Astrocyte (in vitro differentiated cells and primary cell): ENCODE measurements at regions not wholly inside any gene's neighbourhood (a gene's known extent, or its start where the extent isn't known, plus 50 kb on each side); places are given as distances from the start of the nearest gene placed in this dataset.
"Not testable (repeated sequence)": the region's sequence is repeated elsewhere in the genome, so short reads cannot be mapped to it uniquely, and the experiment has no call there.

Source experiments
- EZH2 ChIP-seq: IDR thresholded peaks from 2 replicates; pipeline ENCODE4 v1.6.1; 2012; ENCODE audit warnings: mild to moderate bottlenecking, low read length, inconsistent platforms; ENCODE audit not compliant: insufficient read depth
- TF ChIP-seq, protein P1 (sequence below): IDR thresholded peaks from 2 replicates; pipeline ENCODE4 v1.5.1; 2011; ENCODE audit warnings: low read depth, mild to moderate bottlenecking, inconsistent platforms, low read length, moderate library complexity; ENCODE audit not compliant: insufficient read depth

DNA sequence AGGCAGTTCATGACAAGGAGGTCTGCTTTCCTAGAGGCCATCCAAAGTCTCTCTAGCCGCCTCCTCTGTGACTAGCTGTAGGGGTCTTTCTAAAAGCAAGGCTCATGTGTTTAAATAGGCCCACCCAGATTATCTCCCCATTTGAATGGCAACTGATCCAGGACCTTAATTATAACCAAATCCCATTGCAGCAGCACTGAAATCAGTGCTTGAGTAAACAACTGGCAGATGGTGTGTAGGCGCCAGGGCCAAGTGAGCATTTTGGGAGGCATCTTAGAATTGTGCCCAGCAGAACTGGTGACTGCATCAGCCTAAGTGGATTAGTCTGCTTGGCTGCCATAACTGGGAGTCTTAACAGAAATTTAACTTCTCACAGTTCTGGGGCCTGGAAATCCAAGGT lies 77.8 kb downstream of the ATP6V0E2 start:
- TF ChIP-seq, protein P1, sequence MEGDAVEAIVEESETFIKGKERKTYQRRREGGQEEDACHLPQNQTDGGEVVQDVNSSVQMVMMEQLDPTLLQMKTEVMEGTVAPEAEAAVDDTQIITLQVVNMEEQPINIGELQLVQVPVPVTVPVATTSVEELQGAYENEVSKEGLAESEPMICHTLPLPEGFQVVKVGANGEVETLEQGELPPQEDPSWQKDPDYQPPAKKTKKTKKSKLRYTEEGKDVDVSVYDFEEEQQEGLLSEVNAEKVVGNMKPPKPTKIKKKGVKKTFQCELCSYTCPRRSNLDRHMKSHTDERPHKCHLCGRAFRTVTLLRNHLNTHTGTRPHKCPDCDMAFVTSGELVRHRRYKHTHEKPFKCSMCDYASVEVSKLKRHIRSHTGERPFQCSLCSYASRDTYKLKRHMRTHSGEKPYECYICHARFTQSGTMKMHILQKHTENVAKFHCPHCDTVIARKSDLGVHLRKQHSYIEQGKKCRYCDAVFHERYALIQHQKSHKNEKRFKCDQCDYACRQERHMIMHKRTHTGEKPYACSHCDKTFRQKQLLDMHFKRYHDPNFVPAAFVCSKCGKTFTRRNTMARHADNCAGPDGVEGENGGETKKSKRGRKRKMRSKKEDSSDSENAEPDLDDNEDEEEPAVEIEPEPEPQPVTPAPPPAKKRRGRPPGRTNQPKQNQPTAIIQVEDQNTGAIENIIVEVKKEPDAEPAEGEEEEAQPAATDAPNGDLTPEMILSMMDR = not testable (repeated sequence)
- not testable (repeated sequence) for TF ChIP-seq EZH2
